ENCODE measurements at regions not wholly inside any gene's neighbourhood (a gene's known extent, or its start where the extent isn't known, plus 50 kb on each side); places are given as distances from the start of the nearest gene placed in this dataset.
"Not testable (repeated sequence)": the region's sequence is repeated elsewhere in the genome, so short reads cannot be mapped to it uniquely, and the experiment has no call there.

DNA sequence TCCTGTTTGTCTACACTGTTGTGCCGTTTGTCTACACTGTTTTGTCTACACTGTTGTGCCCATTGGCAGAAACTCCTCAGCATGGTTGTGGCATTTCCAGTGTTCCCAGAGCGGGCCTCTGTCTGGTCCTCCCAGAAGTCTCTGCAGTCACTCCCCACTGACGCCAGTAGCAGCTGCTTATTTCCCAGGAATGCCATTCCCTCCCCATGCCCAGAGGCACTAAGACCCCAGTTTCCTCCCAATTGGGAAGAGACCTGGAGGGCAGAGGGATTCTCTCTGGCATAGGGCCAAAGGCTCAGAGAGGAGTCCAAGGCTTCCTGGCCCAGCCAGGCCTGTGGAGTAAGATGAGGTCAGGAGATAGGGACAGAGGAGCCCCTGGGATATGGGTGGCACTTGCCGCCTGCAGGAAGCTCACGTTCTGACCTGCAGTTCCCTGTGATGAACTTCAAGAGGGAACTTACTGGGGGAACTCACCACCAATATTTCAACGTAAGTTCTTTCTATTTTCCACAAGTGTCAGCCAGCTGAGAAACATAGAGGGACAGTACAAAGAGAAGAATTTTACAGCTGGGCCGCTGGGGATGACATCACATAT is 69.1 kb downstream of the TNFAIP2 start:
- FAIRE-seq (no peak), DNase-seq (ENCODE audit: low read depth, low spot score) (no peak)
- Histone ChIP-seq H4K20me1 (replicated peaks; ENCODE audit: control insufficient read depth, extremely low read depth, insufficient read depth, low read length) (no peaks in the 10 kb centered on the region), H3K27me3 (ENCODE audit: control insufficient read depth in 2 of 2, insufficient read depth in 2 of 2, low read length in 2 of 2) (peaks cover 15 to 18% of the 10 kb centered on the region in 2 experiments), H3K9ac (replicated peaks; ENCODE audit: extremely low read depth, insufficient read depth, low read length) (no peak overlapping the region), H3K4me2 (ENCODE audit: insufficient read depth, low read length) (no peak overlapping the region), H3K79me2 (ENCODE audit: control insufficient read depth, insufficient read depth, low read length) (no peaks in the 10 kb centered on the region), H3K9me1 (replicated peaks; ENCODE audit: control insufficient read depth, extremely low read depth, insufficient read depth, low read length) (no peaks in the 10 kb centered on the region), H3K36me3 (ENCODE audit: control insufficient read depth in 2 of 2, extremely low read depth in 1 of 2, insufficient read depth in 2 of 2, low read length in 2 of 2) (no peaks in the 10 kb centered on the region), H3K27ac (ENCODE audit: insufficient read depth, low read depth, low read length) (no peak overlapping the region), H3K9me3 (replicated peaks; ENCODE audit: control insufficient read depth, insufficient read depth, low read length) (no peaks in the 10 kb centered on the region), H3K4me3 (replicated peaks in 1 of 3; ENCODE audit: insufficient read depth in 1 of 3, low read depth in 1 of 3, low read length in 3 of 3) (no peak overlapping the region), H3K4me1 (ENCODE audit: control insufficient read depth, extremely low read depth, insufficient read depth, low read length) (no peaks in the 10 kb centered on the region), H2AFZ (ENCODE audit: low read depth, low read length) (no peak overlapping the region)
- dilution Hi-C loops (cut with MboI; ENCODE audit: extremely low pct_ligation_motif_present, low sequenced_read_pairs): no loop called here
- TF ChIP-seq MYC (IDR thresholded peaks at IDR 0.05; ENCODE audit: low read depth, low read length): no peak
- TF ChIP-seq POLR2AphosphoS5 (IDR thresholded peaks at IDR 0.05; ENCODE audit: insufficient read depth, low read depth, low read length): no peak
- TF ChIP-seq FOS (IDR thresholded peaks at IDR 0.05; ENCODE audit: borderline replicate concordance, insufficient read depth, low read length): no peak
- no peak for TF ChIP-seq GATA2 (IDR thresholded peaks at IDR 0.05; ENCODE audit: insufficient read depth, insufficient read length, low read depth, low read length)
- no peak for TF ChIP-seq POLR2A (IDR thresholded peaks at IDR 0.05; ENCODE audit: low read depth, low read length)
- no peak for TF ChIP-seq EZH2 (IDR thresholded peaks at IDR 0.05; ENCODE audit: borderline replicate concordance, low read depth, low read length, severe bottlenecking)
- POLR2A ChIA-PET: no interaction called here
- intact Hi-C loops (cut with micrococcal nuclease): no loop called here
- no TSS peak for BruUV-seq (replicated peaks)
- CTCF ChIA-PET: interaction anchor here (1.6 to 4.6 kb wide), 4 partner anchors 11 to 99 kb away, joined by 5 to 36 read pairs (median 8); no protein-coding TSS in a partner anchor

DNA sequence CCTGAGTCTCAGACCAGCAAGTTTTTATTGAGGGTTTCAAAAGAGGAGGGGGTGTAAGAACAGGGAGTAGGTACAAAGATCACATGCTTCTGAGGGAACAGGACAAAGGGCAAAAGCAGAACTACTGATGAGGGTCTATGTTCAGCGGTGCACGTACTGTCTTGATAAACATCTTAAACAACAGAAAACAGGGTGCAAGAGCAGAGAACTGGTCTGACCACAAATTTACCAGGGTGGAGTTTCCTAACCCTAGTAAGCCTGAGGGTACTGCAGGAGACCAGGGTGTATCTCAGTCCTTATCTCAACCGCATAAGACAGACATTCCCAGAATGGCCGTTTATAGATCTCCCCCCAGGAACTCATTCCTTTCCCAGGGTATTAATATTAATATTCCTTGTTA is 69.6 kb downstream of the TNFAIP2 start:
- H2AFZ ChIP-seq (ENCODE audit: low read depth, low read length); H3K9ac ChIP-seq (replicated peaks; ENCODE audit: extremely low read depth, insufficient read depth, low read length); H3K36me3 ChIP-seq (ENCODE audit: control insufficient read depth in 2 of 2, extremely low read depth in 1 of 2, insufficient read depth in 2 of 2, low read length in 2 of 2); dilution Hi-C loops (cut with MboI; ENCODE audit: extremely low pct_ligation_motif_present, low sequenced_read_pairs); intact Hi-C loops (cut with micrococcal nuclease); FAIRE-seq; BruUV-seq (replicated peaks); H3K4me2 ChIP-seq (ENCODE audit: insufficient read depth, low read length); DNase-seq (ENCODE audit: low read depth, low spot score); H3K4me3 ChIP-seq (replicated peaks in 1 of 3; ENCODE audit: insufficient read depth in 1 of 3, low read depth in 1 of 3, low read length in 3 of 3); H3K9me1 ChIP-seq (replicated peaks; ENCODE audit: control insufficient read depth, extremely low read depth, insufficient read depth, low read length); H3K79me2 ChIP-seq (ENCODE audit: control insufficient read depth, insufficient read depth, low read length); POLR2A ChIA-PET; H4K20me1 ChIP-seq (replicated peaks; ENCODE audit: control insufficient read depth, extremely low read depth, insufficient read depth, low read length); H3K27ac ChIP-seq (ENCODE audit: insufficient read depth, low read depth, low read length); H3K9me3 ChIP-seq (replicated peaks; ENCODE audit: control insufficient read depth, insufficient read depth, low read length); H3K4me1 ChIP-seq (ENCODE audit: control insufficient read depth, extremely low read depth, insufficient read depth, low read length): not testable (repeated sequence)
- CTCF ChIA-PET: interaction anchor here (3.0 to 4.6 kb wide), 2 partner anchors 88 to 99 kb away, joined by 9 to 36 read pairs; no protein-coding TSS in a partner anchor
- peaks cover 11 to 13% of the 10 kb centered on the region in 2 experiments for H3K27me3 ChIP-seq (ENCODE audit: control insufficient read depth in 2 of 2, insufficient read depth in 2 of 2, low read length in 2 of 2)

DNA sequence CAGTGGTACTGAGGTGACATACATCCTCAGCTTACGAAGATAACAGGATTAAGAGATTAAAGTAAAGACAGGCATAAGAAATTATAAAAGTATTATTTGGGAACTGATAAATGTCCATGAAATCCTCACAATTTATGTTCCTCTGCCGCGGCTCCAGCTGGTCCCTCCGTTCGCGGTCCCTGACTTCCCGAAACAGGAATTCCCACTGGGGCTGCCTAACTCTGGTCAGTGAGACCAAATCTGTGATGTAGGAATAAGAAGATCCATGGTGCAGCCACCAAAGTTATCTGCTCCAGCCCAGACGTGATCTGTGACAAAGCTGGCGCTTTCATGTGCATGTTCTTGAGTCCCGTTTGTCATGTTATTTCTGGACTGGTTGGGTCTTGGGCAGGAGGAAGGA is 70.2 kb downstream of the TNFAIP2 start:
- H3K9me1 ChIP-seq (replicated peaks; ENCODE audit: control insufficient read depth, extremely low read depth, insufficient read depth, low read length); H3K27ac ChIP-seq (ENCODE audit: insufficient read depth, low read depth, low read length); H3K9ac ChIP-seq (replicated peaks; ENCODE audit: extremely low read depth, insufficient read depth, low read length); DNase-seq (ENCODE audit: low read depth, low spot score); H3K27me3 ChIP-seq (ENCODE audit: control insufficient read depth in 2 of 2, insufficient read depth in 2 of 2, low read length in 2 of 2); POLR2A ChIA-PET; CTCF ChIA-PET; FAIRE-seq; H2AFZ ChIP-seq (ENCODE audit: low read depth, low read length); H3K4me2 ChIP-seq (ENCODE audit: insufficient read depth, low read length); H3K4me3 ChIP-seq (replicated peaks in 1 of 3; ENCODE audit: insufficient read depth in 1 of 3, low read depth in 1 of 3, low read length in 3 of 3); dilution Hi-C loops (cut with MboI; ENCODE audit: extremely low pct_ligation_motif_present, low sequenced_read_pairs); intact Hi-C loops (cut with micrococcal nuclease); H4K20me1 ChIP-seq (replicated peaks; ENCODE audit: control insufficient read depth, extremely low read depth, insufficient read depth, low read length); BruUV-seq (replicated peaks); H3K79me2 ChIP-seq (ENCODE audit: control insufficient read depth, insufficient read depth, low read length); H3K4me1 ChIP-seq (ENCODE audit: control insufficient read depth, extremely low read depth, insufficient read depth, low read length); H3K9me3 ChIP-seq (replicated peaks; ENCODE audit: control insufficient read depth, insufficient read depth, low read length); H3K36me3 ChIP-seq (ENCODE audit: control insufficient read depth in 2 of 2, extremely low read depth in 1 of 2, insufficient read depth in 2 of 2, low read length in 2 of 2): not testable (repeated sequence)

Data from endothelial cell of umbilical vein (primary cell).